ENCODE measurements at regions not wholly inside any gene's neighbourhood (a gene's known extent, or its start where the extent isn't known, plus 50 kb on each side); places are given as distances from the start of the nearest gene placed in this dataset.

- no peaks in the 10 kb centered on the region for H3K36me3 ChIP-seq
- no peak overlapping the region for H3K4me3 ChIP-seq
- WGBS, 2 donors: 87 to 89% methylated on average over 4 of the region's 4 CpGs
- DNase-seq: no peak
- H3K4me1 ChIP-seq: no peaks in the 10 kb centered on the region
- H3K27me3 ChIP-seq: no peaks in the 10 kb centered on the region
- intact Hi-C loops (cut with DNase I): no loop called here
- H3K9me3 ChIP-seq: no peaks in the 10 kb centered on the region
- TF ChIP-seq EP300 (IDR thresholded peaks at IDR 0.05) (no peak), POLR2AphosphoS5 (IDR thresholded peaks at IDR 0.05) (no peak), CTCF (IDR thresholded peaks at IDR 0.05) (no peak), POLR2A (IDR thresholded peaks at IDR 0.05) (no peak)
- H3K27ac ChIP-seq: no peak overlapping the region
These were observed 371.0 kb upstream of the ATP2B1 start for GRCh38 chr12:90079529-90080210.

GRCh38 chr12:90078344-90078743 lies 369.7 kb upstream of the ATP2B1 start:
- 75 to 82% methylated on average over 4 of the region's 4 CpGs for WGBS, 2 donors
- H3K4me1 ChIP-seq: no peaks in the 10 kb centered on the region
- intact Hi-C loops (cut with DNase I): no loop called here
- no peak for DNase-seq
- no peaks in the 10 kb centered on the region for H3K27me3 ChIP-seq
- H3K27ac ChIP-seq: no peak overlapping the region
- no peak for TF ChIP-seq POLR2AphosphoS5 (IDR thresholded peaks at IDR 0.05)
- TF ChIP-seq EP300 (IDR thresholded peaks at IDR 0.05): no peak
- TF ChIP-seq CTCF (IDR thresholded peaks at IDR 0.05): no peak
- TF ChIP-seq POLR2A (IDR thresholded peaks at IDR 0.05): no peak
- H3K36me3 ChIP-seq: no peaks in the 10 kb centered on the region
- H3K4me3 ChIP-seq: no peak overlapping the region
- H3K9me3 ChIP-seq: no peaks in the 10 kb centered on the region

- H3K4me3 ChIP-seq: no peak overlapping the region
- no peak for DNase-seq
- no peaks in the 10 kb centered on the region for H3K27me3 ChIP-seq
- no peaks in the 10 kb centered on the region for H3K4me1 ChIP-seq
- H3K9me3 ChIP-seq: no peaks in the 10 kb centered on the region
- H3K36me3 ChIP-seq: no peaks in the 10 kb centered on the region
- H3K27ac ChIP-seq: no peak overlapping the region
- WGBS, 2 donors: 77 to 87% methylated on average over 4 of the region's 4 CpGs
- TF ChIP-seq POLR2A (IDR thresholded peaks at IDR 0.05): no peak
- TF ChIP-seq CTCF (IDR thresholded peaks at IDR 0.05): no peak
- no peak for TF ChIP-seq EP300 (IDR thresholded peaks at IDR 0.05)
- no peak for TF ChIP-seq POLR2AphosphoS5 (IDR thresholded peaks at IDR 0.05)
- intact Hi-C loops (cut with DNase I): no loop called here
These were observed 369.1 kb upstream of the ATP2B1 start for GRCh38 chr12:90077756-90078155.

- DNase-seq: no peak
- intact Hi-C loops (cut with DNase I): no loop called here
- Histone ChIP-seq H3K27ac (no peak overlapping the region), H3K4me1 (no peaks in the 10 kb centered on the region), H3K9me3 (no peaks in the 10 kb centered on the region), H3K36me3 (no peaks in the 10 kb centered on the region), H3K4me3 (no peak overlapping the region), H3K27me3 (no peaks in the 10 kb centered on the region)
- no peak for TF ChIP-seq POLR2AphosphoS5 (IDR thresholded peaks at IDR 0.05)
- no peak for TF ChIP-seq POLR2A (IDR thresholded peaks at IDR 0.05)
- no peak for TF ChIP-seq EP300 (IDR thresholded peaks at IDR 0.05)
- TF ChIP-seq CTCF (IDR thresholded peaks at IDR 0.05): no peak
- WGBS, 2 donors: 48 to 76% methylated on average over 3 of the region's 3 CpGs
These were observed 368.2 kb upstream of the ATP2B1 start for GRCh38 chr12:90076851-90077319.

- Histone ChIP-seq H3K36me3 (no peaks in the 10 kb centered on the region), H3K27ac (no peak overlapping the region), H3K4me3 (no peak overlapping the region), H3K4me1 (no peaks in the 10 kb centered on the region), H3K9me3 (no peaks in the 10 kb centered on the region), H3K27me3 (no peaks in the 10 kb centered on the region)
- TF ChIP-seq POLR2AphosphoS5 (IDR thresholded peaks at IDR 0.05): no peak
- no peak for TF ChIP-seq CTCF (IDR thresholded peaks at IDR 0.05)
- no peak for TF ChIP-seq POLR2A (IDR thresholded peaks at IDR 0.05)
- TF ChIP-seq EP300 (IDR thresholded peaks at IDR 0.05): no peak
- no peak for DNase-seq
- intact Hi-C loops (cut with DNase I): no loop called here
These were observed 367.0 kb upstream of the ATP2B1 start for GRCh38 chr12:90075685-90076084.

Data from sigmoid colon (tissue), 6 donors.